ENCODE measurements at regions not wholly inside any gene's neighbourhood (a gene's known extent, or its start where the extent isn't known, plus 50 kb on each side); places are given as distances from the start of the nearest gene placed in this dataset.
"Not testable (repeated sequence)": the region's sequence is repeated elsewhere in the genome, so short reads cannot be mapped to it uniquely, and the experiment has no call there.

- FAIRE-seq = no peak
These were observed 924.3 kb upstream of the CDH10 start for GRCh38 chr5:25568989-25569625.

GRCh38 chr5:25568294-25568693, 923.5 kb upstream of the CDH10 start:
- peak; percentile 78 for FAIRE-seq

DNA sequence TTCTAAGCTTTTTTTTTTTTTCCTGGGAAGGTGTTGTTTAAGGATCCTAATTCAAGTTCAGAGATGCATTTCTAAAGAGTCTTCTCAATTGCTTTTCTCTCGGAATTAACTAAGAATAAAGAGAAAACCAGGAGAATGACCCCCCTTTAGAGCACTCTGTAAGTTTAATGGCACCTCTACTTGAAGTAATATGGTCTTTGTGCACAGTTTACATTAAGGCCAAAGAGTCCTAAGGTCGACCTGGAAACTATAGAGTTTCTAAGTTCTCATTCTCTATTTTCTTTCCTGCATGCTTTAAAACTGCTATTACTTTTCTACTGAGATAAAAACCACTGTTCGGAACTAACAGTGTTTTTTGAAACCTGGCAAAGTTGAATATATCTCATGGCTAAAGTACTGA, 923.1 kb upstream of the CDH10 start:
- no peak for FAIRE-seq

DNA sequence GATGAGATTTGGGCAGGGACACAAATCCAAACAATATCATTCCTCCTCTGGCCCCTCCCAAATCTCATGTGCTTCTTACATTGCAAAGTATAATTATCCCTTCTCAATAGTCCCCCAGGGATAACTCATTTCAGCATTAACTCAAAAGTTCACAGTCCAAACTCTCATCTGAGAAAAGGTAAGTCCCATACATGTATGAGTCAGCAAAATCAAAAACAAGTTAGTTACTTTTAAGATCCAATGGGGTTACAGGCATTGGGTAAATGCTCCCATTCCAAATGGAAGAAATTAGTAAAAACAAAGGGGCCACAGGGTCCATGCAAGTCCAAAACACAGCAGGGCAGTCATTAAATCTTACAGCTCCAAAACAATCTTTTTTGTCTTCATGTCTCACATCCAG, 917.9 kb upstream of the CDH10 start:
- FAIRE-seq = no peak

DNA sequence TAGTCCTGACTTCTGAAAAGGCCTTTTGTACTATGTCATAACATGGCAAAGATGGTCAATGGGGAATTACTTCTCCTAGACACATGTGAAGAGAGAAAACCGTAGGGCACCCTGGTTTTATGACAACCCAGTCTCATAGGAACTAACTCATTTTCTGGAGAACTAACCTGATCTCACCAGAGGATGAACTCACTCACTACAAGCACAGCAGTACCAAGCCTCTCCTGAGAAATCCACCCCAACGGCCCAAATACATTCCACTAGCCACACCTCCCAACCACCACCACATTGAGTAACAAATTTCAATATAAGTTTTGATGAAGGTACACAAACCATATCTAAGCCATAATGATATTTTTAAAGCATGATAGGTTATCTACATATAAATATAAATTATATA, 909.3 kb upstream of the CDH10 start:
- no peak for FAIRE-seq

DNA sequence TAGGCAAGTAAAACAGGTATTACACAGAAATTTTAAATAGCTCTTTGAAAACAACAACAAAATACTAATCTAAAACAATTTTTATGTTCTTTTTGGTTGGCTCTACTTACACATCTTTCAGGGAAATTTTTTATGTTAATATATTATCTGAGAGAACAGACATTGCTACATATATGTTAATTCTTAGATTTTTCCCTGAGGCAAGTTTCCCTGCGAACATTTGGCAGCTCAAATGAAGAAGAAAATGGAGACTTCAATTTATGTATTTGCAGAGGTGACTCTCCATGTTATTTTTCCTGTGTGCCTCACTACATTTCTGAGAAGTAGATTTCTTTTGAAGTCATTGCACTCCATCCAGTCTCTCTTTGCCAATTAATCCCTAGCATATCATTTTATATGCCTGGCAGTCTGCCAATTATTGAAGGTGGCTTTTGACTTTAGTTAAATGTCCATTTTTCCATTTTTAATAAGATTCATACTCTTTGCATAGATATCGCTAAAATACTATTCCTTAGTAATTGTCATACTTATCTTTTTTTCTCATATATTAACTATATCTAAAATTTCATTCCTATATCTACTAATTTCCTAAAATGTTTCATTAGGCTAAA, 908.2 kb upstream of the CDH10 start:
- no peak for FAIRE-seq

DNA sequence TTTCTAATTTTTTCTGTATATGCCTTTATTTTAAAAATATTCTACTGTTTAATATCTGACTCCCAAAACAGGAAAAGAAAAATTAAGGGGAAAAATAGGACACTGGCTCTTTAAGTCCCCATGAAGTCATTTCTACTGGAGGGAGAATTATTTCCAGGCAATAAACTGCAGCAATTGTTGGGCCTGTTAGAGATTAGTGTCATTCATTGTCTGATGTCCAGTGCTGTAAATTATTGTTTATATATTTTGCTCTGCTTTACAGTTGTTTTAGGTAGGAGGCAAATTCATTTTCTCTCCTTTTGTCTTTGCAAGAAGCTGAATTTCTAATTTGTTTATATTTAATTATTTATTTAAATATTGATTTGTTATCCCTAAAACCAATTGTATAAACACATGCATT, 906.0 kb upstream of the CDH10 start:
- no peak for FAIRE-seq

GRCh38 chr5:25544652-25545249, 900.0 kb upstream of the CDH10 start:
- FAIRE-seq = no peak

DNA sequence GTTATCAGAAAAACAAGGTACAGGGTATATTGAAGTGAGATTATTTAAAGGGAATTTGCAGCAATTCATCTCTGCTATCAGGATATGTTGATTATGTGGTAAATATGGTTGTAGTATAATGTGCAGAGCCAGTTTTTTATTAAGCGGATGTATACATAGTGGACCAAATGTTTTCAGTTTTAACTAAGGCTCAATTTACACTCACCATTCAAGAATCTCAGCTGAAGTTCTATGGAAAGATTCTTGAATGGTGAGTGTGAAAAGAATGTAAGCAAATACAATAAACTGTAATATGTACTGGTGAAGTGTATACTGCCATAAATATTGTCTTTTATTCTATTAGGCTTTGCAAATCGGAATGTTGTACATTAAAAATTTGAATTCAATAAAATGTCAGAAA, 895.9 kb upstream of the CDH10 start:
- no peak for FAIRE-seq

GRCh38 chr5:25539536-25539935, 894.8 kb upstream of the CDH10 start:
- no peak for FAIRE-seq

DNA sequence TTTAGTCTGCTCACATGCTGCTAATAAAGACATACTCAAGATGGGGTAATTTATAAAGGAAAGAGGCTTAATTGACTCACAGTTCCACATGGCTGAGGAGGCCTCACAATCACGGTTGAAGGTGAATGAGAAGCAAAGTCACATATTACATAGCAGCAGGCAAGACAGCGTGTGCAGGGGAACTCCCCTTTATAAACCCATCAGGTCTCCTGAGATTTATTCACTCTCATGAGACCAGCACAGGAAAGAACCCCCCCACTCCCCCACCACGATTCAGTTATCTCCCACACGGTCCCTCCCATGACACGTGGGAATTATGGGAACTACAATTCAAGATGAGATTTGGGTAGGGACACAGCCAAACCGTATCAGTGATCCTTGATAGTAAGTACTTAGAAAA, 891.7 kb upstream of the CDH10 start:
- FAIRE-seq = not testable (repeated sequence)

- no peak for FAIRE-seq
These were observed 871.4 kb upstream of the CDH10 start for GRCh38 chr5:25516141-25516540.

DNA sequence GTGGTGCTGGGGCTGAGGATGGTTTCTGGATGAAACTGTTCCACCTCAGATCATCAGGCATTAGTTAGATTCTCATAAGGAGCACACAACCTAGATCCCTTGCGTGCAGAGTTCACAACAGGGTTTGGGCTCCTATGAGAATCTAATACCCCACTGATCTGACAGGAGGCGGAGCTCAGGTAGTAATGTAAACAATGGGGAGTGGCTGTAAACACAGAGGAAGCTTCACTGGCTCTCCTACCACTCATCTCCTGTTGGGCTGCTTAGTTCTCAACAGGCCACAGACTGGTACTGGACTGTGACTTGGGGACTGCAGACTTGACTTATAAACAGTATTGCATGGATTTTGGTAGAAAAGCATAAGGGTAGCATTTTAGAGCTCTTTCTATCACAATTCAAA, 870.7 kb upstream of the CDH10 start:
- FAIRE-seq = no peak

DNA sequence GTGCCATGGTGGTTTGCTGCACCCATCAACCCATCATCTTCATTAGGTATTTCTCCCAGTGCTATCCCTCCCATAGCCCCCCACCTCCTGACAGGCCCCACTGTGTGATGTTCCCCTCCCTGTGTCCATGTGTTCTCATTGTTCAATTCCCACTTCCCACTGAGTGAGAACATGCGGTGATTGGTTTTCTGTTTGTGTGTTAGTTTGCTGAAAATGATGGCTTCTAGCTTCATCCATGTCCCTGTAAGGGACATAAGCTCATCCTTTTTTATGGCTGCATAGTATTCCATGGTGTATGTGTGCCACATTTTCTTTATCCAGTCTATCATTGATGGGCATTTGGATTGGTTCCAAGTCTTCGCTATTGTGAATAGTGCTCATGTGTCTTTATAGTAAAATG, 865.9 kb upstream of the CDH10 start:
- FAIRE-seq = not testable (repeated sequence)

DNA sequence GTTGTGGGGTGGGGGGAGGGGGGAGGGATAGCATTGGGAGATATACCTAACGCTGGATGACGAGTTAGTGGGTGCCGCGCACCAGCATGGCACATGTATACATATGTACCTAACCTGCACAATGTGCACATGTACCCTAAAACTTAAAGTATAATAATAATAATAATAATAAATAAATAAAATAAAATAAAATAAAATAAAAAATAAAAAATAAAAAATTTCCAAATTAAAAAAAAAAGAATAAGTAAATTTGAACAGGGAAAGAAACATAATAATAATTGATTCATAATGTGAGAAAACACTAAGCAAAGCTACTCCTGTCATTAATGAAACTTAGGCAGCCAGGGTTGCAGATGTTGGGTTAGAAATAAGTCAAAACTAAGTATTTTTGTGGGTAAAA, 863.2 kb upstream of the CDH10 start:
- FAIRE-seq = not testable (repeated sequence)

- no peak for FAIRE-seq
These were observed 855.9 kb upstream of the CDH10 start for GRCh38 chr5:25500635-25501034.

DNA sequence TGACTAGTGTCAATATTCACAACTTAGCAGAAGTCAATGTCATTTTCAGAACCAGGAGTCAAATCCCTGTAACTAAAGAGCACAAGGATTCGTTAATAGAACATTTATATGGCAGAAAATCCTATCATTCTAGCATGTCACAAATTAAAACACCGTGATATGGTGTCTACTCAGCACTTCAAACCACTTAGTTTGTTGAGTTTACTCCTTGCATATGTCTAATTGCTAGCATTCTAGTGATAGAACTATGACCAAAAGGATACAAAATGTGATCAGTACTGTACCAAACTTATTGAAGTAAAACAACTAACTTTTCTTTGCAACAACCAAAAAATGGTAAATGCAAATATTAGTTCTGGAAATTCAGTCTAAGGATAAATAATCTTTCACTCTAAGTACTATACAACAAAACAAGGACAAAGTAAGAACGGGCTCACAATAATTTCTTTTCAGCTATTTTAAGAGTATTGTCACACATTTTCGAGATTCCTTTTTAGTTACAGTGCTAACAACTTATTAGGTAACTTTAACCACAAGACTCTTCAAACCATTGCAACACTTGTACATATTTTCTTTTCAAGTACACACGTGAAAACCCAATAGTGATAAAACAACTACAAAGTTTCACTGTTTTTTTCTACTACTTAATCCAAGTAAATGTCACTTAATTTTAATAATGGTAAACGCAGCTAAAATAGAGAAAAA, 845.2 kb upstream of the CDH10 start:
- FAIRE-seq = no peak

- no peak for FAIRE-seq
These were observed 843.3 kb upstream of the CDH10 start for GRCh38 chr5:25488119-25488518.

GRCh38 chr5:25484391-25484790, 839.6 kb upstream of the CDH10 start:
- no peak for FAIRE-seq

- FAIRE-seq = no peak
These were observed 836.7 kb upstream of the CDH10 start for GRCh38 chr5:25481463-25481862.

DNA sequence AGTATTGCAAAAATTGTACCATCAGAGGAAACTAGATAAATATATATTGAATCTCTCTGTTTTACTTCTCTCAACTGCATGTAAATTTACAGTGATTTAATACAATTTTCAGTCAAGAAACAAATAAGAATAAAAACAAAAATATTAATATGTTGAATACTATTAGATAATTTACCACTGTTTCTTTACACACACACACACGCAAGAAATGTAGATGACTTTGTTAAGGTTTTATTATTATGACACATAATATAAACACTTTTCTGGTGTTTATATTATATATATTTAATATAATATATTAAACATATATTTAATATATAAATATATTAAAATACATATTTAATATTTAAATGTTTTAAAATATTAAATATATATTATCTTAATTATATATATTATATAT, 814.3 kb upstream of the CDH10 start:
- no peak for FAIRE-seq

- FAIRE-seq = no peak
These were observed 813.9 kb upstream of the CDH10 start for GRCh38 chr5:25458628-25459027.

GRCh38 chr5:25453500-25453899, 808.7 kb upstream of the CDH10 start:
- FAIRE-seq = no peak

DNA sequence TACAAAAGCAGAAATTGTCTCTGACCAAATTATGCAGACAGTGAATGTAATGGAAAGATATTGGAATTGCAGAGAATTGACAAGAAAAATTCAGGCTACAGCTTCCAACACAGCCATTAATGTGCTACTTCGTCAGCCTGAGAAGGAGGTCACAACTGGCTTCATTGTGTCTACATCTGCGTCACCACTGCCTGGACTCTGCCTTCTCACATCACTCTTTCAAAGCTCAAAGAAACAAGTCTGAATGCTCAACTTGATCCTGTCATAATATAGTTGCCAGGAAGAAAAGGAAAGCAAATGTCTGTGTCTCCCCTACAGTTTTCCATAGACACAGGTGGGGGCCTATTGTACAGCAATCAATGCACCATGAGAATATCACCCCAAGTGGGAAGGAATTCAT, 806.5 kb upstream of the CDH10 start:
- FAIRE-seq = no peak

All from A204.1 (cell line).